Osteoblast (primary cell): ENCODE measurements at regions not wholly inside any gene's neighbourhood (a gene's known extent, or its start where the extent isn't known, plus 50 kb on each side); places are given as distances from the start of the nearest gene placed in this dataset.

ENCODE experiments used
- DNase-seq: peaks from one replicate; pipeline ENCODE4 v3.0.0; 2011; ENCODE audit warnings: low spot score, mixed read lengths; ENCODE audit not compliant: insufficient read length; ENCODE audit errors: missing footprints
- H2AFZ ChIP-seq: 2 replicates; pipeline ENCODE4 v1.6.0; 2011; ENCODE audit warnings: mild to moderate bottlenecking, low read length
- H3K27ac ChIP-seq: 2 replicates; pipeline ENCODE4 v1.5.1; 2011; ENCODE audit warnings: mild to moderate bottlenecking, low read depth, low read length, moderate library complexity
- H3K27me3 ChIP-seq: 2 replicates; pipeline ENCODE4 v1.6.0; 2012; ENCODE audit warnings: mild to moderate bottlenecking, control low read depth, inconsistent platforms, low read length, moderate library complexity; ENCODE audit not compliant: insufficient read depth
- H3K36me3 ChIP-seq: 2 replicates; pipeline ENCODE4 v1.5.1; 2011; ENCODE audit warnings: mild to moderate bottlenecking, low read length, control low read depth, moderate library complexity; ENCODE audit not compliant: insufficient read depth
- H3K4me1 ChIP-seq: 2 replicates; pipeline ENCODE4 v1.5.1; 2011; ENCODE audit warnings: mild to moderate bottlenecking, low read length, control low read depth, moderate library complexity; ENCODE audit not compliant: insufficient read depth
- H3K4me2 ChIP-seq: 2 replicates; pipeline ENCODE4 v1.6.0; 2011; ENCODE audit warnings: mild to moderate bottlenecking, low read length; ENCODE audit not compliant: insufficient read depth
- H3K4me3 ChIP-seq: fragments of 200-600 bp; sonication (generic); 3 replicates; pipeline ENCODE4 v1.5.1; 2012; ENCODE audit warnings: mild to moderate bottlenecking, low read length, inconsistent platforms; ENCODE audit not compliant: insufficient read depth
- H3K79me2 ChIP-seq: 2 replicates; pipeline ENCODE4 v1.6.0; 2012; ENCODE audit warnings: mild to moderate bottlenecking, low read length, control low read depth, inconsistent platforms; ENCODE audit not compliant: insufficient read depth
- H3K9me3 ChIP-seq: 2 replicates; pipeline ENCODE4 v1.5.1; 2011; ENCODE audit warnings: low read depth, low read length, control low read depth
- H4K20me1 ChIP-seq: 2 replicates; pipeline ENCODE4 v1.6.0; 2012; ENCODE audit warnings: mild to moderate bottlenecking, low read length, control low read depth; ENCODE audit not compliant: insufficient read depth
- TF ChIP-seq, protein P1 (sequence below): IDR thresholded peaks from 2 replicates; pipeline ENCODE4 v1.5.1; 2011; ENCODE audit warnings: mild to moderate bottlenecking, low read depth, low read length, moderate library complexity; ENCODE audit errors: extremely low read depth

DNA sequence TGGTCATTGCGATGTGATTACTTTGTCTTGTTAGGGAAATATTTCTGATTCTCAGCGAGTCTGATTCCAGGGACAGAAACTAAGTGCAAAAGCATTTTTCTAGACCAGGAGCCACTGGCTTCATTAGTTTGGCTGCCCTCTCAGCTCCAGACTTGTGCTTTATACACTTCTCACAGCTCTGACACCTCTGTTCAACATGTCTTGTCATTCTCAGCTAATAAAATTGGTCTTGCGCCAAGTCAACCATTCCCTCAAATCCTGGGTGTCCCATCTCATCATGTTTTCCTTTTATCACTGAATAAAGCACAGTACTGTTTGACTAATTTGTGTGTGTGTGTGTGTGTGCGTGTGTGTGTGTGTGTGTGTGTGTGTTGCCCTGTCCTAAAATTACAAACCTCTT is 215.5 kb upstream of the EPHA4 start:
- Histone ChIP-seq H2AFZ (no peak overlapping the region), H3K79me2 (no peaks in the 10 kb centered on the region), H3K27ac (no peak overlapping the region), H3K36me3 (no peaks in the 10 kb centered on the region), H3K4me3 (no peak overlapping the region), H3K4me1 (no peaks in the 10 kb centered on the region), H3K9me3 (no peaks in the 10 kb centered on the region), H3K4me2 (no peak overlapping the region), H4K20me1 (no peaks in the 10 kb centered on the region), H3K27me3 (no peaks in the 10 kb centered on the region)
- DNase-seq = no peak
- TF ChIP-seq, protein P1, sequence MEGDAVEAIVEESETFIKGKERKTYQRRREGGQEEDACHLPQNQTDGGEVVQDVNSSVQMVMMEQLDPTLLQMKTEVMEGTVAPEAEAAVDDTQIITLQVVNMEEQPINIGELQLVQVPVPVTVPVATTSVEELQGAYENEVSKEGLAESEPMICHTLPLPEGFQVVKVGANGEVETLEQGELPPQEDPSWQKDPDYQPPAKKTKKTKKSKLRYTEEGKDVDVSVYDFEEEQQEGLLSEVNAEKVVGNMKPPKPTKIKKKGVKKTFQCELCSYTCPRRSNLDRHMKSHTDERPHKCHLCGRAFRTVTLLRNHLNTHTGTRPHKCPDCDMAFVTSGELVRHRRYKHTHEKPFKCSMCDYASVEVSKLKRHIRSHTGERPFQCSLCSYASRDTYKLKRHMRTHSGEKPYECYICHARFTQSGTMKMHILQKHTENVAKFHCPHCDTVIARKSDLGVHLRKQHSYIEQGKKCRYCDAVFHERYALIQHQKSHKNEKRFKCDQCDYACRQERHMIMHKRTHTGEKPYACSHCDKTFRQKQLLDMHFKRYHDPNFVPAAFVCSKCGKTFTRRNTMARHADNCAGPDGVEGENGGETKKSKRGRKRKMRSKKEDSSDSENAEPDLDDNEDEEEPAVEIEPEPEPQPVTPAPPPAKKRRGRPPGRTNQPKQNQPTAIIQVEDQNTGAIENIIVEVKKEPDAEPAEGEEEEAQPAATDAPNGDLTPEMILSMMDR = no peak

DNA sequence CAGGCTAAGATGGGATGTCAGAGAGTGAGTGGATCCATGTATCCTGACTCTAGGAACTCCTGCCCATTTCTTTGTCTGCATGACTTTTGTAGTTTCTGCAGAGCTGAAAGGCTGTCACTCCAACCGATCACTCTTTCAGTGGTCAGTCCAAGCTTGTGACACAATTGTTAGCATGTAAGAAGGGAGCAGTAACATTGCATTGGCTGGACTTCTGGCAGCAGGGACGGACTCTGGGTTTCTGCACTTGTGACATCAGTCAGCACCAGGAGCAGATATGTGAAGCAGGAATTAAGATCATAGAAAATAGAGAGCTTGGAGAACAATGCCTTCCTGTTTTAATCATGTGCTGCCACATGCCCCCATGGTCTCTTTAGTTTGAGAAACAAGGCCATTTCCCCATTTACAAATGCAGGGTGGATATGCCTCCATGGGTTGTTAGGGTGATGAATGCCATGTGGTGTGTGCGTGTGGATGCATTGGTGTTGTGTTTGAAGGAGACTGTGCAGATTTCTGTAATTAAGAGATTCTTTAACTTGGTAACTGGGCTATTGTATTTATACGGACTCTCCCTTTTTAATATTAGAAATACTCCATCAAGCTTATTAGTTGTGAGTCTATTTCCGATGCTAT is 214.3 kb upstream of the EPHA4 start:
- TF ChIP-seq, protein P1 = no peak
- Histone ChIP-seq H3K27me3 (no peaks in the 10 kb centered on the region), H3K36me3 (no peaks in the 10 kb centered on the region), H3K4me3 (no peak overlapping the region), H4K20me1 (no peaks in the 10 kb centered on the region), H3K27ac (no peak overlapping the region), H3K4me1 (no peaks in the 10 kb centered on the region), H3K4me2 (no peak overlapping the region), H3K9me3 (no peaks in the 10 kb centered on the region), H3K79me2 (no peaks in the 10 kb centered on the region), H2AFZ (no peak overlapping the region)
- DNase-seq = no peak

DNA sequence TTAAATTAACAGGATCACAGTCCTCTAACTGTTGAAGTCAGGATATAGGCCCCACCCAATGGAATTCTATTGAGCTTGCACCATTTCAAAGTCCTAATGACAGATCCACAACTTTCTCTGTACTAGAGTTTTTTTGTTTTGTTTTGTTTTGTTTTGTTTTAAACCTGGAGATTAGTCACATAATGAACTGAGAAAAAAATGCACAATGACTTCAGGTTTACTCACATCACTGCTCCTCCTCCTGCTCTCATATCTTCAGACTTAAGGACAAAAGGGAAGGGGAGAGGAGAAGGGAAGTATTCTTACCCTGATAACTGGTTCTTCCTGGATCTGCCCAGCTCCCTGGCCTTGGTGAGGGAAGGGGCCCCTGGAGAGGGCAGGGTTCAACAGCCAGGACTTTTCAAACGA is 208.2 kb upstream of the EPHA4 start:
- no peak overlapping the region for H3K27ac ChIP-seq
- peak overlapping the region; percentile 5 for H3K4me2 ChIP-seq
- DNase-seq = no peak

DNA sequence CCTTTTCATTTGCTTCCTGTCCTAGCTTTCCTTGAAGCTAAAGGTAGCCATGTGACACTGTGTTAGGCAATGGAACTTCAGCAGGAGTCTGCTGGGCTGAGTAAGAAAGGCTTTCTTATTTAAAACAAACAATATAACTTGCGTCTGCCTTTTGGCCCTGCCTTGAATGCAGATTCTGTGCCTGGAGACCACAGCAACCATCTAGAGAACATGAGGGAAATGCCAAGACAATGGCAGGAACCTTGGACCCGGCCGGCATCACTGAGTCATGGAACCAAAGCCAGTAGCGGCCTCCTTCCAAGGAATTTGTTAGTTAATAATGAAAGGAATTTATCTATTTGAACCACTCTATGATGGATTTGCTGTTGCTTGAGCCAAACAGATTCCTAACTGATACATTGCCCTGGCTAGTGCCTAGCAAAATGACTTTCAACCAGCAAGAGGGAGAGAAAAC is 207.5 kb upstream of the EPHA4 start:
- Histone ChIP-seq H3K36me3 (no peaks in the 10 kb centered on the region), H3K79me2 (no peaks in the 10 kb centered on the region), H3K27ac (no peak overlapping the region), H3K4me2 (peak overlapping the region; percentile 5), H3K27me3 (no peaks in the 10 kb centered on the region), H3K4me3 (no peak overlapping the region), H3K9me3 (no peaks in the 10 kb centered on the region), H4K20me1 (no peaks in the 10 kb centered on the region), H2AFZ (no peak overlapping the region), H3K4me1 (no peaks in the 10 kb centered on the region)
- no peak for DNase-seq
- TF ChIP-seq, protein P1 = no peak

More for the DNA sequence above, 208.2 kb upstream of the EPHA4 start:
- H4K20me1 ChIP-seq = no peaks in the 10 kb centered on the region
- H3K4me1 ChIP-seq = no peaks in the 10 kb centered on the region
- H3K4me3 ChIP-seq = no peak overlapping the region
- no peaks in the 10 kb centered on the region for H3K79me2 ChIP-seq
- TF ChIP-seq, protein P1 = no peak
- no peaks in the 10 kb centered on the region for H3K36me3 ChIP-seq
- H2AFZ ChIP-seq = no peak overlapping the region
- H3K27me3 ChIP-seq = no peaks in the 10 kb centered on the region
- no peaks in the 10 kb centered on the region for H3K9me3 ChIP-seq
